ENCODE measurements at regions not wholly inside any gene's neighbourhood (a gene's known extent, or its start where the extent isn't known, plus 50 kb on each side); places are given as distances from the start of the nearest gene placed in this dataset.

- POLR2A ChIA-PET (ENCODE audit: unreplicated experiment): no interaction called here
- H3F3A ChIP-seq (ENCODE audit: low read length, unreplicated experiment): no peaks in the 10 kb centered on the region
- H3K4me2 ChIP-seq (ENCODE audit: low read length): no peak overlapping the region
- H3K9ac ChIP-seq (ENCODE audit: low read length): no peak overlapping the region
- H3K9me2 ChIP-seq (replicated peaks; ENCODE audit: low read length): no peaks in the 10 kb centered on the region
- DNase-seq (no peak), ATAC-seq (no peak)
- no peaks in the 10 kb centered on the region for H3K36me3 ChIP-seq (ENCODE audit: low read depth, low read length)
- H3K79me2 ChIP-seq (ENCODE audit: low read length): no peaks in the 10 kb centered on the region
- CTCF ChIA-PET: interaction anchor here (0.7 kb wide), 2 partner anchors 30 to 276 kb away, joined by 3 to 4 read pairs; no protein-coding TSS in a partner anchor
- no peak overlapping the region for H2AFZ ChIP-seq (ENCODE audit: low read length)
- no TSS peak for BruUV-seq (replicated peaks)
- no peaks in the 10 kb centered on the region for H3K9me3 ChIP-seq (ENCODE audit: low read length)
- H3K4me3 ChIP-seq (ENCODE audit: low read length): no peak overlapping the region
- TF ChIP-seq EZH2 (IDR thresholded peaks at IDR 0.05; ENCODE audit: low read length, unreplicated experiment) (no peak), EZH2phosphoT487 (IDR thresholded peaks at IDR 0.05; ENCODE audit: borderline replicate concordance, low read length) (no peak)
- TF ChIP-seq, protein P1, sequence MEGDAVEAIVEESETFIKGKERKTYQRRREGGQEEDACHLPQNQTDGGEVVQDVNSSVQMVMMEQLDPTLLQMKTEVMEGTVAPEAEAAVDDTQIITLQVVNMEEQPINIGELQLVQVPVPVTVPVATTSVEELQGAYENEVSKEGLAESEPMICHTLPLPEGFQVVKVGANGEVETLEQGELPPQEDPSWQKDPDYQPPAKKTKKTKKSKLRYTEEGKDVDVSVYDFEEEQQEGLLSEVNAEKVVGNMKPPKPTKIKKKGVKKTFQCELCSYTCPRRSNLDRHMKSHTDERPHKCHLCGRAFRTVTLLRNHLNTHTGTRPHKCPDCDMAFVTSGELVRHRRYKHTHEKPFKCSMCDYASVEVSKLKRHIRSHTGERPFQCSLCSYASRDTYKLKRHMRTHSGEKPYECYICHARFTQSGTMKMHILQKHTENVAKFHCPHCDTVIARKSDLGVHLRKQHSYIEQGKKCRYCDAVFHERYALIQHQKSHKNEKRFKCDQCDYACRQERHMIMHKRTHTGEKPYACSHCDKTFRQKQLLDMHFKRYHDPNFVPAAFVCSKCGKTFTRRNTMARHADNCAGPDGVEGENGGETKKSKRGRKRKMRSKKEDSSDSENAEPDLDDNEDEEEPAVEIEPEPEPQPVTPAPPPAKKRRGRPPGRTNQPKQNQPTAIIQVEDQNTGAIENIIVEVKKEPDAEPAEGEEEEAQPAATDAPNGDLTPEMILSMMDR (conservative IDR thresholded peaks at IDR 0.05; ENCODE audit: low read depth, low read length): no peak
- no peak overlapping the region for H3K27ac ChIP-seq (ENCODE audit: low read length)
- H3K4me1 ChIP-seq (ENCODE audit: insufficient read depth, low read length): no peaks in the 10 kb centered on the region
- intact Hi-C loops (cut with micrococcal nuclease): no loop called here
- peaks cover 11% of the 10 kb centered on the region; the same call in 1 of the 2 replicates for H3K27me3 ChIP-seq (ENCODE audit: low read length)
- H4K20me1 ChIP-seq (ENCODE audit: low read length): no peaks in the 10 kb centered on the region
Observed at GRCh38 chr20:56943946-56944945, 315.1 kb downstream of the TFAP2C start.

DNA sequence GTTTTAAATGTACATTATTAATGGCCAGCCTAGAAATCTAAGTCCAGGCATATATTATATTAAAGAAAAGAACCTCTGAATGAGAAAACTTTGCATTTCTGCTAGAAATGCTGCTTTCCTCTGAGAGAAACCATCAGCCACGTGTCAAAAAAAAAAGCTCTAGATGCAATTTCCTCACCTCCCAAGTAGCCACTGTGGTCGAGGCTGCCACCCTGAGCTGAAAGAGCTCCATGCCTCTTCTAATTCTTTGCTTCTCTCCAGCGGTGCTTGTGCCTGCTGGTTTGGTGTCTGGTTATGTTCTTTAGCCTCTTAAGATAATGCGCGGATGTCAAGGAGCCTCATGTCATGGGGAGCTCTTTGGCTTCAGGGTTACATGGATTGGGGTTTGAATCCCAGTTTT, 316.0 kb downstream of the TFAP2C start:
- peak; percentile 18 for DNase-seq
- H3K27me3 ChIP-seq (ENCODE audit: low read length): peaks cover 11% of the 10 kb centered on the region; the same call in 1 of the 2 replicates
- no peak for TF ChIP-seq EZH2 (IDR thresholded peaks at IDR 0.05; ENCODE audit: low read length, unreplicated experiment)
- TF ChIP-seq EZH2phosphoT487 (IDR thresholded peaks at IDR 0.05; ENCODE audit: borderline replicate concordance, low read length): no peak
- TF ChIP-seq, protein P1 (conservative IDR thresholded peaks at IDR 0.05; ENCODE audit: low read depth, low read length): no peak
- H3K9me3 ChIP-seq (ENCODE audit: low read length): no peaks in the 10 kb centered on the region
- no peak overlapping the region for H2AFZ ChIP-seq (ENCODE audit: low read length)
- H3K9me2 ChIP-seq (replicated peaks; ENCODE audit: low read length): no peaks in the 10 kb centered on the region
- no peaks in the 10 kb centered on the region for H3F3A ChIP-seq (ENCODE audit: low read length, unreplicated experiment)
- intact Hi-C loops (cut with micrococcal nuclease): no loop called here
- no peak overlapping the region for H3K9ac ChIP-seq (ENCODE audit: low read length)
- CTCF ChIA-PET: interaction anchor here (0.5 to 0.7 kb wide), 4 partner anchors 22 to 318 kb away, joined by 3 to 4 read pairs (median 4); no protein-coding TSS in a partner anchor
- no peak overlapping the region for H3K4me2 ChIP-seq (ENCODE audit: low read length)
- H3K27ac ChIP-seq (ENCODE audit: low read length): no peak overlapping the region
- no peaks in the 10 kb centered on the region for H4K20me1 ChIP-seq (ENCODE audit: low read length)
- no peaks in the 10 kb centered on the region for H3K36me3 ChIP-seq (ENCODE audit: low read depth, low read length)
- no peaks in the 10 kb centered on the region for H3K79me2 ChIP-seq (ENCODE audit: low read length)
- no peak for ATAC-seq
- BruUV-seq (replicated peaks): no TSS peak
- no peak overlapping the region for H3K4me3 ChIP-seq (ENCODE audit: low read length)
- POLR2A ChIA-PET (ENCODE audit: unreplicated experiment): no interaction called here
- H3K4me1 ChIP-seq (ENCODE audit: insufficient read depth, low read length): no peaks in the 10 kb centered on the region

DNA sequence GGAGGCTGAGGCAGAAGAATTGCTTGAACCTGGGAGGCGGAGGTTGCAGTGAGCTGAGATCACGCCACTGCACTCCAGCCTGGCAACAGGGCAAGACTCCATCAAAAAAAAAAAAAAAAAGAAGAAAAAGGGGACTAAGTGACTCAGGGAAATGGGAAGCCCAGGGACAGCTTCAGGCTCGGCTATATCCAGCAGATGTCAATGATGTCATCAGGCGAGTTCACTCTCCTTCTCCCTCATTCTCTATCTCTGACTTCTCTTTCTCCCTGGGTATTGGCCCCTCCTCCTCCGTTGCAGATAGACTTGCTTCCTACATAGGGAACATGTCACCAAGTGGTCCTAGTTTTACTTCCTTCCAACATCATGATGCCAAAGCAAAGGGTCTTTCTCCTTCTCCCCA, 316.8 kb downstream of the TFAP2C start:
- POLR2A ChIA-PET (ENCODE audit: unreplicated experiment): no interaction called here
- DNase-seq: no peak
- CTCF ChIA-PET: no interaction called here
- no peaks in the 10 kb centered on the region for H3K79me2 ChIP-seq (ENCODE audit: low read length)
- no peak overlapping the region for H3K4me2 ChIP-seq (ENCODE audit: low read length)
- H2AFZ ChIP-seq (ENCODE audit: low read length): no peak overlapping the region
- intact Hi-C loops (cut with micrococcal nuclease): no loop called here
- no peaks in the 10 kb centered on the region for H3F3A ChIP-seq (ENCODE audit: low read length, unreplicated experiment)
- no peaks in the 10 kb centered on the region for H3K4me1 ChIP-seq (ENCODE audit: insufficient read depth, low read length)
- no peaks in the 10 kb centered on the region for H3K9me3 ChIP-seq (ENCODE audit: low read length)
- peaks cover 11% of the 10 kb centered on the region; the same call in 1 of the 2 replicates for H3K27me3 ChIP-seq (ENCODE audit: low read length)
- TF ChIP-seq EZH2 (IDR thresholded peaks at IDR 0.05; ENCODE audit: low read length, unreplicated experiment): no peak
- TF ChIP-seq EZH2phosphoT487 (IDR thresholded peaks at IDR 0.05; ENCODE audit: borderline replicate concordance, low read length): no peak
- TF ChIP-seq, protein P1 (conservative IDR thresholded peaks at IDR 0.05; ENCODE audit: low read depth, low read length): no peak
- no peaks in the 10 kb centered on the region for H4K20me1 ChIP-seq (ENCODE audit: low read length)
- H3K9me2 ChIP-seq (replicated peaks; ENCODE audit: low read length): no peaks in the 10 kb centered on the region
- no peak overlapping the region for H3K27ac ChIP-seq (ENCODE audit: low read length)
- H3K36me3 ChIP-seq (ENCODE audit: low read depth, low read length): no peaks in the 10 kb centered on the region
- H3K4me3 ChIP-seq (ENCODE audit: low read length): no peak overlapping the region
- no TSS peak for BruUV-seq (replicated peaks)
- ATAC-seq: no peak
- H3K9ac ChIP-seq (ENCODE audit: low read length): no peak overlapping the region

Data from PC-3 (cell line).